GM18907 (cell line): ENCODE measurements at regions not wholly inside any gene's neighbourhood (a gene's known extent, or its start where the extent isn't known, plus 50 kb on each side); places are given as distances from the start of the nearest gene placed in this dataset.
"Not testable (repeated sequence)": the region's sequence is repeated elsewhere in the genome, so short reads cannot be mapped to it uniquely, and the experiment has no call there.

Experiments
- ATAC-seq: cut with Tn5 transposase; IDR thresholded peaks from one replicate; pipeline ENCODE4 v1.9.1; 2021; ENCODE audit warnings: mild to moderate bottlenecking, moderate library complexity; ENCODE audit not compliant: unreplicated experiment

- no peak for ATAC-seq
These were observed 406.3 kb downstream of the SLC6A15 start for GRCh38 chr12:84506282-84506681.

GRCh38 chr12:84502907-84503787, 409.5 kb downstream of the SLC6A15 start:
- ATAC-seq: peak; percentile 85

GRCh38 chr12:84502180-84502860, 410.3 kb downstream of the SLC6A15 start:
- ATAC-seq: no peak

GRCh38 chr12:84497819-84498218, 414.8 kb downstream of the SLC6A15 start:
- ATAC-seq: no peak

GRCh38 chr12:84495711-84496110, 416.9 kb downstream of the SLC6A15 start:
- no peak for ATAC-seq

- no peak for ATAC-seq
These were observed 420.2 kb downstream of the SLC6A15 start for GRCh38 chr12:84492351-84492883.

- ATAC-seq: no peak
These were observed 427.8 kb downstream of the SLC6A15 start for GRCh38 chr12:84484798-84485197.

- no peak for ATAC-seq
These were observed 431.8 kb downstream of the SLC6A15 start for GRCh38 chr12:84480803-84481202.

GRCh38 chr12:84470361-84470760, 442.2 kb downstream of the SLC6A15 start:
- ATAC-seq: no peak

- no peak for ATAC-seq
These were observed 448.0 kb downstream of the SLC6A15 start for GRCh38 chr12:84464616-84465015.

GRCh38 chr12:84463741-84464495, 448.7 kb downstream of the SLC6A15 start:
- ATAC-seq: no peak

GRCh38 chr12:84455598-84455997, 457.0 kb downstream of the SLC6A15 start:
- no peak for ATAC-seq

GRCh38 chr12:84446478-84446877, 466.1 kb downstream of the SLC6A15 start:
- not testable (repeated sequence) for ATAC-seq

- ATAC-seq: no peak
These were observed 476.5 kb downstream of the SLC6A15 start for GRCh38 chr12:84436134-84436533.

- no peak for ATAC-seq
These were observed 476.9 kb downstream of the SLC6A15 start for GRCh38 chr12:84435682-84436081.

- ATAC-seq: no peak
These were observed 490.3 kb downstream of the SLC6A15 start for GRCh38 chr12:84422340-84422739.

GRCh38 chr12:84421103-84421502, 491.5 kb downstream of the SLC6A15 start:
- no peak for ATAC-seq

- no peak for ATAC-seq
These were observed 496.0 kb downstream of the SLC6A15 start for GRCh38 chr12:84416626-84417025.

GRCh38 chr12:84415946-84416345, 496.7 kb downstream of the SLC6A15 start:
- no peak for ATAC-seq

- no peak for ATAC-seq
These were observed 498.9 kb downstream of the SLC6A15 start for GRCh38 chr12:84413656-84414055.

- ATAC-seq: no peak
These were observed 500.4 kb downstream of the SLC6A15 start for GRCh38 chr12:84412226-84412625.
